Kidney epithelial cell (primary cell): ENCODE measurements at regions not wholly inside any gene's neighbourhood (a gene's known extent, or its start where the extent isn't known, plus 50 kb on each side); places are given as distances from the start of the nearest gene placed in this dataset.
"Not testable (repeated sequence)": the region's sequence is repeated elsewhere in the genome, so short reads cannot be mapped to it uniquely, and the experiment has no call there.

ENCODE experiments used
- DNase-seq: peaks from one replicate; pipeline ENCODE4 v3.0.0-alpha.2; 2010; ENCODE audit warnings: low read depth
- H3K27me3 ChIP-seq: 2 replicates; pipeline ENCODE4 v1.6.0; 2011; ENCODE audit warnings: low read length; ENCODE audit not compliant: control insufficient read depth, insufficient read depth
- H3K36me3 ChIP-seq: 2 replicates; pipeline ENCODE4 v1.5.1; 2011; ENCODE audit warnings: low read length; ENCODE audit not compliant: control insufficient read depth, insufficient read depth
- H3K4me3 ChIP-seq: 2 replicates; pipeline ENCODE4 v1.5.1; 2011; ENCODE audit warnings: low read depth, mild to moderate bottlenecking, control low read depth, low read length

GRCh38 chr21:5106767-5107464, 5414.5 kb upstream of the TPTE start:
- not testable (repeated sequence) for H3K36me3 ChIP-seq, H3K4me3 ChIP-seq, DNase-seq, H3K27me3 ChIP-seq

- H3K4me3 ChIP-seq, H3K27me3 ChIP-seq, DNase-seq, H3K36me3 ChIP-seq: not testable (repeated sequence)
Observed at GRCh38 chr21:5107637-5108036, 5413.7 kb upstream of the TPTE start.

GRCh38 chr21:5108048-5108775, 5413.2 kb upstream of the TPTE start:
- not testable (repeated sequence) for H3K4me3 ChIP-seq, DNase-seq, H3K27me3 ChIP-seq

GRCh38 chr21:5111197-5111596, 5410.2 kb upstream of the TPTE start:
- not testable (repeated sequence) for H3K4me3 ChIP-seq, DNase-seq, H3K27me3 ChIP-seq, H3K36me3 ChIP-seq

More at GRCh38 chr21:5108048-5108775, 5413.2 kb upstream of the TPTE start:
- not testable (repeated sequence) for H3K36me3 ChIP-seq

DNA sequence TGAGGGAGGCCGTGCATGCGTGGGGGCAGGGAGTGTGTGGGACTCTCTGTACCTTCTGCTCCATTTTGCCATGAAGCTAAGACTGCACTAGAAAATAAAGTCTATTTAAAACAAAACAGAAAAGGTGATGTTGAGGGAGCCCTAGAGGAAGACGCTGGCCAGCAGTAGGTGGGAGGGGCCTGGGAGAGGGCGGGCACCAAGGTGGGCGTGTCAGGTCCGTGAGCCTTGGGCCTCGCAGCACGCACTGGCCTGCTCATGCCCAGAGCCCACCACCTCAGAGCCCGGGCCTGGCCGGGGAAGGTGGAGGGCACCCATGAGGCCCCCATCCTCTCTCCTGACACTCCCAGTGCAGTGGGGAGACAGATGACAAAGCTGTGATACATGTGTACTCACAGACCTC, 5408.3 kb upstream of the TPTE start:
- not testable (repeated sequence) for H3K4me3 ChIP-seq, H3K36me3 ChIP-seq, DNase-seq, H3K27me3 ChIP-seq

- H3K4me3 ChIP-seq, H3K27me3 ChIP-seq, DNase-seq, H3K36me3 ChIP-seq: not testable (repeated sequence)
Observed at GRCh38 chr21:5114468-5114867, 5406.9 kb upstream of the TPTE start.

DNA sequence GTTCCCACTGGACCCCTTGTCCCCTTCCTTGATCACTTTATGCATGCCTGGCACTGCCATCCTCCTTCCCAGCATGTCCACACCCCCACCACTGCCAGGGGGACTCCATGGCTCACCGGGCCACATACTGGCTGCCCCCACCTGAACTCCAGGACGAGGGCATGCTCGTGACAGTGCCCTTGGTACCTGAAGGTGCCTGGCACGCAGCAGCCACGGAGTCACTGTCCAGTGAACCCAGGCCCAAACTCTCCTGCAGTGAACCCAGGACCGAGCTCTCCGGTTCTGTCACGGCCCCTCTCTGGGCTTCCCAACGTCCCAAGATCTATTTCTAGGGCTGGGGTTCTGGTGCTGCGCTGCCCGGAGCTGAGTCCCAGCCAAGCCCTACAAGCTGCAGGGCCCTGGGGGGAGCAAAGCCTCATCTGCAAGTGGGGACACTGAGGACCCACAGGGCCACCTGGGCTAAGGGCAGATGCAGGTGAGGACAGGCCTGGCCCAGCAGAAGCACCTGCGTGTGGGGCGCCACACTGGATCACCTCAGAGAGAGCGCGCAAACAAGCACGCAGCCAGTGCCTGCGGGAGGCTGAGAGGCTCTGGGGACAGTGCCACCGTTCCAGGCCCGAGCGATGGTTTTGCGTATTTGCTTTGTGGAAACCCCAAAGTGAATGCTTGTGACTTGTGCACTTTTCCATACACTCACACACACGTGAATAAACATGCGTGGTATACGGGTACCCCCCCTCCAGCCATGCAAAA, 5406.3 kb upstream of the TPTE start:
- not testable (repeated sequence) for H3K4me3 ChIP-seq, DNase-seq, H3K36me3 ChIP-seq, H3K27me3 ChIP-seq

DNA sequence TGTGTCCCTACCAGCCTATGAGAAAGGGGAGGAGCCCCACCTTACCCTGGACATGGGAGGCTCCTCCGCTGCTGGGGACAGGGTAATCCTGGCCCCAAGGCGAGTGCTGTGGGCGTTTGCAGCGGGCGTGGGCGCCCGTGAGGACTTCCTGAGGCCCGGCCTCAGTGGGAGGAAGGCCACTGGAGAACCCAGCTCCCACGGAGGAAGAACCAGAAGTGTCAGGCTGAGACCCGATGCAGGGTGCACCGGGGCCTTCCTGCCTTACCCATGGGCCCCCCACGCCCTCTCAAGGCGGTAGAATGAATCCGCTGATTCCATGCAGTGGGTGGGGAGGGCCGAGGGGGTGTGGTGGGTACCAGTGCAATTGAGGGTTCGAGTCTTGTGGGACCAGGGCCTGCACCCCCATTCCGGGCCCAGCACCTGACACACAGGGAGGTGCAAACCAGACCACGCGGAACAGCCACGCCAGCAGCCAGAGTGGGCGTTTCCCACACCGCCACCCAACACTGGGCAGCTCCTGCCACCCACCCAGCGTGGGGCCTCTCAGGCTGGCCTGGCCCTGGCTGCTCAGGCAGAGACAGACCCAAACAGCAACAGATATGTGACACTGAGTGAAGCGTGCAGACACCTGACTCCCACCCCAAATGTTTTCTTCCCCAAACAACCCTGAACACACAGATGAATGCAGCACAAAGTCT, 5405.6 kb upstream of the TPTE start:
- not testable (repeated sequence) for H3K4me3 ChIP-seq, H3K27me3 ChIP-seq, DNase-seq, H3K36me3 ChIP-seq

- H3K4me3 ChIP-seq, H3K27me3 ChIP-seq, H3K36me3 ChIP-seq, DNase-seq: not testable (repeated sequence)
Observed at GRCh38 chr21:5116344-5117123, 5404.8 kb upstream of the TPTE start.

- H3K27me3 ChIP-seq, DNase-seq: not testable (repeated sequence)
Observed at GRCh38 chr21:5117135-5117534, 5404.2 kb upstream of the TPTE start.

GRCh38 chr21:5117666-5118295, 5403.6 kb upstream of the TPTE start:
- not testable (repeated sequence) for H3K27me3 ChIP-seq, H3K36me3 ChIP-seq, H3K4me3 ChIP-seq, DNase-seq

More at GRCh38 chr21:5117135-5117534, 5404.2 kb upstream of the TPTE start:
- not testable (repeated sequence) for H3K36me3 ChIP-seq, H3K4me3 ChIP-seq

- not testable (repeated sequence) for H3K36me3 ChIP-seq, H3K27me3 ChIP-seq, H3K4me3 ChIP-seq, DNase-seq
Observed at GRCh38 chr21:5118296-5118679, 5403.1 kb upstream of the TPTE start.

DNA sequence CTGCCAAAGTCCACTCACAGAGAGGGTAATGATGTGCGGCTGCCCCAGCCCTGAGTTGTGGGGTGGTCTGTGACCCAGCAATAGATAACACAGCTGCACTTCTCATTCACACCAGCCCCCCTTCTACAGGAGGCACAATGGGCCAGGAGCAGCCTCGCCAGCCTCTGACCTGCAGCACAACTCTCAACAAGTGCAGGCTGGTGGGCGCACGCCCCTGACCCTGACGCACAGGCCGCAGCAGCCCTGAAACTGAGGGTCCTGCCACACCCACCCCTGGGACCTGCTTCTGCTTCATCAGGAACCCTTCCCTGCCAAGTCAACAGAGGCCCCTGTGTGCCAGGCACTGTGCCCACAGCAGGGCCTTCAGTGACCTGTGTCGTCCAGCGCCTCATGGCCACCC, 5402.2 kb upstream of the TPTE start:
- not testable (repeated sequence) for DNase-seq, H3K4me3 ChIP-seq, H3K27me3 ChIP-seq, H3K36me3 ChIP-seq
